Astrocyte (in vitro differentiated cells and primary cell): ENCODE measurements at regions not wholly inside any gene's neighbourhood (a gene's known extent, or its start where the extent isn't known, plus 50 kb on each side); places are given as distances from the start of the nearest gene placed in this dataset.

Experiments
- DNase-seq: peaks from one replicate; pipeline ENCODE4 v3.0.0-alpha.2; 2010; ENCODE audit warnings: low read depth
- FAIRE-seq: peaks from 2 replicates; lab custom pipeline; 2011; peaks lifted over from hg19 to GRCh38; lab: Jason Lieb, UNC
- H2AFZ ChIP-seq: 2 replicates; pipeline ENCODE4 v1.6.0; 2012; ENCODE audit warnings: low read depth, low read length, inconsistent platforms
- H3K27ac ChIP-seq: 2 replicates; pipeline ENCODE4 v1.5.1; 2011; ENCODE audit warnings: low read depth, low read length, inconsistent platforms
- H3K27me3 ChIP-seq: 2 replicates; pipeline ENCODE4 v1.6.0; 2011; ENCODE audit warnings: low read length, inconsistent platforms; ENCODE audit not compliant: insufficient read depth
- H3K36me3 ChIP-seq: 2 replicates; pipeline ENCODE4 v1.5.1; 2011; ENCODE audit warnings: low read length, inconsistent platforms; ENCODE audit not compliant: insufficient read depth
- H3K4me1 ChIP-seq: 2 replicates; pipeline ENCODE4 v1.5.1; 2011; ENCODE audit warnings: low read length, inconsistent platforms; ENCODE audit not compliant: insufficient read depth
- H3K4me2 ChIP-seq: 2 replicates; pipeline ENCODE4 v1.6.0; 2012; ENCODE audit warnings: low read length, inconsistent platforms
- H3K4me3 ChIP-seq: 2 replicates; pipeline ENCODE4 v1.5.1; 2011; ENCODE audit warnings: low read depth, mild to moderate bottlenecking, low read length, inconsistent platforms; ENCODE audit not compliant: insufficient read depth
- H3K79me2 ChIP-seq: 2 replicates; pipeline ENCODE4 v1.6.0; 2012; ENCODE audit warnings: mild to moderate bottlenecking, low read length, inconsistent platforms; ENCODE audit not compliant: insufficient read depth
- H3K9ac ChIP-seq: 2 replicates; pipeline ENCODE4 v1.6.0; 2012; ENCODE audit warnings: mild to moderate bottlenecking, low read length, inconsistent platforms
- H3K9me3 ChIP-seq: 2 replicates; pipeline ENCODE4 v1.5.1; 2012; ENCODE audit warnings: low read depth, mild to moderate bottlenecking, low read length, inconsistent platforms; ENCODE audit not compliant: insufficient read depth
- H4K20me1 ChIP-seq: 2 replicates; pipeline ENCODE4 v1.6.0; 2012; ENCODE audit warnings: low read length, inconsistent platforms; ENCODE audit not compliant: insufficient read depth
- H3K27ac Mint-ChIP-seq: one replicate; pipeline ENCODE4 v1.8.0; 2021; ENCODE audit warnings: mild to moderate bottlenecking, mixed read lengths; ENCODE audit not compliant: unreplicated experiment
- H3K27me3 Mint-ChIP-seq: one replicate; pipeline ENCODE4 v1.8.0; 2021; ENCODE audit warnings: low read depth, mixed read lengths; ENCODE audit not compliant: unreplicated experiment
- H3K36me3 Mint-ChIP-seq: one replicate; pipeline ENCODE4 v1.8.0; 2021; ENCODE audit warnings: low read depth, mixed read lengths; ENCODE audit not compliant: unreplicated experiment
- H3K4me1 Mint-ChIP-seq: one replicate; pipeline ENCODE4 v1.8.0; 2021; ENCODE audit warnings: low read depth, mixed read lengths; ENCODE audit not compliant: unreplicated experiment
- H3K4me3 Mint-ChIP-seq: one replicate; pipeline ENCODE4 v1.8.0; 2021; ENCODE audit warnings: mild to moderate bottlenecking, moderate library complexity, mixed read lengths; ENCODE audit not compliant: unreplicated experiment
- H3K9me3 Mint-ChIP-seq: one replicate; pipeline ENCODE4 v1.8.0; 2021; ENCODE audit warnings: mild to moderate bottlenecking, mixed read lengths; ENCODE audit not compliant: unreplicated experiment
- EZH2 ChIP-seq: IDR thresholded peaks from 2 replicates; pipeline ENCODE4 v1.6.1; 2012; ENCODE audit warnings: mild to moderate bottlenecking, low read length, inconsistent platforms; ENCODE audit not compliant: insufficient read depth
- TF ChIP-seq, protein P1 (sequence below): IDR thresholded peaks from 2 replicates; pipeline ENCODE4 v1.5.1; 2011; ENCODE audit warnings: low read depth, mild to moderate bottlenecking, inconsistent platforms, low read length, moderate library complexity; ENCODE audit not compliant: insufficient read depth

DNA sequence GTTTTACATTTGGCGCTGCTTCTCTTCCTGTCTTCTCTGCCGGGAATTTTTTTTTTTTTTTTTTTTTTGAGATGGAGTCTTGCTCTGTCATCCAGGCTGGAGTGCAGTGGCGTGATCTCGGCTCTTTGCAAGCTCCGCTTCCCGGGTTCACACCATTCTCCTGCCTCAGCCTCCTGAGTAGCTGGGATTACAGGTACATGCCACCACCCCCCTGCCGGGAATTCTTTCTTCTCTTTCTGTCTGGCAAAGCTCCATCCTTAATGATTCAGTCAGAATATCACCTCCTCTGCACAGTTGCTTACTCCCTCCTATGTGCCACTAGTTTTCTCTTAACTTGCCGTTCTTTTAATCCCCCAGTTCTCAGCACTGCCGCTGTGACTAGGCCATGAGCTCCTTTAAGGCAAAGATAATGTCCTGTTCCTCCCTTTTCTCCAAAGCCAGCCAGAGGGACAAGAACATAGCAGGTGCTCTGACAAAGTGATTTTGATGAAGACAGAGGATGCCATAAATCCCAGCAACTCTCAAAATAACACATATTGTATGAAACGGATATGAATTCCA is 112.1 kb upstream of the LRATD1 start:
- Mint-ChIP-seq H3K4me1 (peaks cover 10% of the 10 kb centered on the region), H3K36me3 (no peaks in the 10 kb centered on the region), H3K9me3 (peaks cover 2% of the 10 kb centered on the region), H3K27ac (no peak overlapping the region), H3K4me3 (no peak overlapping the region), H3K27me3 (no peaks in the 10 kb centered on the region)
- H3K27me3 ChIP-seq = no peaks in the 10 kb centered on the region
- H3K4me3 ChIP-seq = no peak overlapping the region
- no peak overlapping the region for H3K9ac ChIP-seq
- no peaks in the 10 kb centered on the region for H3K9me3 ChIP-seq
- DNase-seq = no peak
- H2AFZ ChIP-seq = no peak overlapping the region
- no peaks in the 10 kb centered on the region for H3K79me2 ChIP-seq
- H3K36me3 ChIP-seq = no peaks in the 10 kb centered on the region
- H3K4me2 ChIP-seq = no peak overlapping the region
- TF ChIP-seq, protein P1, sequence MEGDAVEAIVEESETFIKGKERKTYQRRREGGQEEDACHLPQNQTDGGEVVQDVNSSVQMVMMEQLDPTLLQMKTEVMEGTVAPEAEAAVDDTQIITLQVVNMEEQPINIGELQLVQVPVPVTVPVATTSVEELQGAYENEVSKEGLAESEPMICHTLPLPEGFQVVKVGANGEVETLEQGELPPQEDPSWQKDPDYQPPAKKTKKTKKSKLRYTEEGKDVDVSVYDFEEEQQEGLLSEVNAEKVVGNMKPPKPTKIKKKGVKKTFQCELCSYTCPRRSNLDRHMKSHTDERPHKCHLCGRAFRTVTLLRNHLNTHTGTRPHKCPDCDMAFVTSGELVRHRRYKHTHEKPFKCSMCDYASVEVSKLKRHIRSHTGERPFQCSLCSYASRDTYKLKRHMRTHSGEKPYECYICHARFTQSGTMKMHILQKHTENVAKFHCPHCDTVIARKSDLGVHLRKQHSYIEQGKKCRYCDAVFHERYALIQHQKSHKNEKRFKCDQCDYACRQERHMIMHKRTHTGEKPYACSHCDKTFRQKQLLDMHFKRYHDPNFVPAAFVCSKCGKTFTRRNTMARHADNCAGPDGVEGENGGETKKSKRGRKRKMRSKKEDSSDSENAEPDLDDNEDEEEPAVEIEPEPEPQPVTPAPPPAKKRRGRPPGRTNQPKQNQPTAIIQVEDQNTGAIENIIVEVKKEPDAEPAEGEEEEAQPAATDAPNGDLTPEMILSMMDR = no peak
- TF ChIP-seq EZH2 = no peak
- peaks cover 2% of the 10 kb centered on the region for H3K4me1 ChIP-seq
- no peak for FAIRE-seq
- no peaks in the 10 kb centered on the region for H4K20me1 ChIP-seq
- H3K27ac ChIP-seq = no peak overlapping the region

DNA sequence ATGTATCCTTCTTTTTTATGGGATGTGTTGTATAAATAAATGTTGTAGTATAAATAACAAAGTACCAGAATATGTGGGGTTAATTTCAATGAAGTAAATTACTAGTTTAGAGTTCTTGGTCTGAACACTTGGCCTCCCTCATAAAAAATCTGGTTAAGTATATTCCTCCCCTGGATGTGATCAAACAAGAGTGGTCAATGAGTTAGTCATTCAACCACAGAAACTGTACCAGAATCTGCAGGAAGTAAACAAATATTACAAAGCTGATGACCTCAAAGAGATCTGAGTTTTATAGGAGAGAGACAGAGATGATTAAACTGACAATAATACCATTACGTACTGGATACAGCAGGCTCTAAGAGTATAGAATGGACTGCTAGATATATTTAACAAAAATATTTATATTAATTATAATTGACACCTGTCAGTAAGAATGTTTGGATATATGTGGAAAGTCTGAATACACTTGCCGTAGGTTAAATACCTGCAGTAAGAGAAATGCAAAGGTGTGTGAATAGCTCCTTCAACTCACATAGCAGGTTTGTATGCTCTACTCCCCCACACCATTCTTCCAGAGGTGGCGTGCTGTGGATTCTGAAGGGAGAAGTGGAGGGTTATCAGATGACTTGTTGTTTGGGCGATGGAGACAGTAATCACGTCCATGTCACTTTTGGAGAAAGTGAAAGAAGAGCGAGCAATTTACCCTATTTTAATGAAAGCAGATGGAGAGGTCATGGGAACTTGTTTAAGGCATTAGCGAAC is 108.3 kb upstream of the LRATD1 start:
- DNase-seq (peak; percentile 76), FAIRE-seq (peak; percentile 63)
- H3K36me3 ChIP-seq = no peaks in the 10 kb centered on the region
- no peaks in the 10 kb centered on the region for H4K20me1 ChIP-seq
- H3K9me3 ChIP-seq = no peaks in the 10 kb centered on the region
- Mint-ChIP-seq H3K9me3 (peaks cover 2% of the 10 kb centered on the region), H3K27me3 (no peaks in the 10 kb centered on the region), H3K4me1 (peaks cover 6% of the 10 kb centered on the region), H3K36me3 (no peaks in the 10 kb centered on the region), H3K4me3 (no peak overlapping the region), H3K27ac (no peak overlapping the region)
- no peak overlapping the region for H3K27ac ChIP-seq
- no peak for TF ChIP-seq EZH2
- TF ChIP-seq, protein P1 = no peak
- peak overlapping the region; percentile 45 for H3K4me2 ChIP-seq
- H3K9ac ChIP-seq = no peak overlapping the region
- no peaks in the 10 kb centered on the region for H3K4me1 ChIP-seq
- H3K79me2 ChIP-seq = no peaks in the 10 kb centered on the region
- no peak overlapping the region for H2AFZ ChIP-seq
- H3K27me3 ChIP-seq = no peaks in the 10 kb centered on the region
- no peak overlapping the region for H3K4me3 ChIP-seq

DNA sequence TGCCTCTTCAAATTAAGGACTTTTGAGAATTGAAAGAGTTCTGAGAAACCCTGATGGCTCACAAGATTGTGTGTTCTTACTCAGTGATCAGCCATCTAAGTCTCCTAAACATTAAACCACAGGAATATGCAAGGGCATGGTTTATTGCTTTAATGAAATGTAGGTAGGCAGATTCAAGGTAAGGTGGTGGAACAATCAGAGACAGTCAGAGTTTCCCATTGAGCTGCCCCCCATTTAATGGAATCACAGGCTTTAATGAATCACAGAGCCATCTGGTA is 107.8 kb upstream of the LRATD1 start:
- H2AFZ ChIP-seq = no peak overlapping the region
- peak overlapping the region; percentile 45 for H3K4me2 ChIP-seq
- no peak overlapping the region for H3K27ac ChIP-seq
- H3K9me3 Mint-ChIP-seq = peaks cover 2% of the 10 kb centered on the region
- no peak overlapping the region for H3K9ac ChIP-seq
- H3K36me3 Mint-ChIP-seq = no peaks in the 10 kb centered on the region
- H3K4me1 ChIP-seq = no peaks in the 10 kb centered on the region
- FAIRE-seq = no peak
- peak; percentile 50 for DNase-seq
- no peaks in the 10 kb centered on the region for H3K27me3 Mint-ChIP-seq
- no peak for TF ChIP-seq EZH2
- TF ChIP-seq, protein P1 = no peak
- H3K4me1 Mint-ChIP-seq = peaks cover 6% of the 10 kb centered on the region
- no peak overlapping the region for H3K4me3 Mint-ChIP-seq
- no peaks in the 10 kb centered on the region for H4K20me1 ChIP-seq
- no peaks in the 10 kb centered on the region for H3K9me3 ChIP-seq
- H3K79me2 ChIP-seq = no peaks in the 10 kb centered on the region
- no peak overlapping the region for H3K4me3 ChIP-seq
- H3K36me3 ChIP-seq = no peaks in the 10 kb centered on the region
- H3K27ac Mint-ChIP-seq = no peak overlapping the region
- H3K27me3 ChIP-seq = no peaks in the 10 kb centered on the region
